HEK293T (cell line): ENCODE measurements at regions not wholly inside any gene's neighbourhood (a gene's known extent, or its start where the extent isn't known, plus 50 kb on each side); places are given as distances from the start of the nearest gene placed in this dataset.

Experiments
- ARNT ChIP-seq: fragments of 450-650 bp; IDR thresholded peaks from 2 replicates; pipeline ENCODE4 v1.6.1; 2017; ENCODE audit warnings: mild to moderate bottlenecking
- BHLHE40 ChIP-seq: fragments of 450-650 bp; IDR thresholded peaks from 2 replicates; pipeline ENCODE4 v1.6.1; 2016; ENCODE audit warnings: mild to moderate bottlenecking, moderate library complexity, borderline replicate concordance
- FOXK2 ChIP-seq: fragments of 450-650 bp; IDR thresholded peaks from 2 replicates; pipeline ENCODE4 v1.6.1; 2016; ENCODE audit warnings: mild to moderate bottlenecking
- FOXM1 ChIP-seq: fragments of 450-650 bp; IDR thresholded peaks from 2 replicates; pipeline ENCODE4 v1.6.1; 2017; ENCODE audit warnings: mild to moderate bottlenecking, borderline replicate concordance
- L3MBTL2 ChIP-seq: fragments of 450-650 bp; conservative IDR thresholded peaks from 2 replicates; pipeline ENCODE4 v1.6.1; 2016; ENCODE audit warnings: mild to moderate bottlenecking
- NFRKB ChIP-seq: fragments of 450-650 bp; IDR thresholded peaks from 2 replicates; pipeline ENCODE4 v1.6.1; 2016; ENCODE audit warnings: mild to moderate bottlenecking, moderate library complexity
- PKNOX1 ChIP-seq: fragments of 450-650 bp; IDR thresholded peaks from 2 replicates; pipeline ENCODE4 v1.6.1; 2016
- SP1 ChIP-seq: fragments of 450-650 bp; IDR thresholded peaks from 2 replicates; pipeline ENCODE4 v1.6.1; 2017
- TARDBP ChIP-seq: fragments of 450-650 bp; IDR thresholded peaks from 2 replicates; pipeline ENCODE4 v1.6.1; 2016
- ZNF384 ChIP-seq: fragments of 450-650 bp; IDR thresholded peaks from 2 replicates; pipeline ENCODE4 v1.6.1; 2016

- TF ChIP-seq NFRKB = no peak
- TF ChIP-seq L3MBTL2 = no peak
- TF ChIP-seq SP1 = no peak
- no peak for TF ChIP-seq TARDBP
- no peak for TF ChIP-seq FOXK2
- TF ChIP-seq ARNT = no peak
- no peak for TF ChIP-seq PKNOX1
- no peak for TF ChIP-seq ZNF384
- TF ChIP-seq FOXM1 = no peak
- no peak for TF ChIP-seq BHLHE40
These were observed 254.5 kb downstream of the RASEF start for GRCh38 chr9:82808478-82808877.
